ENCODE measurements at regions not wholly inside any gene's neighbourhood (a gene's known extent, or its start where the extent isn't known, plus 50 kb on each side); places are given as distances from the start of the nearest gene placed in this dataset.

DNA sequence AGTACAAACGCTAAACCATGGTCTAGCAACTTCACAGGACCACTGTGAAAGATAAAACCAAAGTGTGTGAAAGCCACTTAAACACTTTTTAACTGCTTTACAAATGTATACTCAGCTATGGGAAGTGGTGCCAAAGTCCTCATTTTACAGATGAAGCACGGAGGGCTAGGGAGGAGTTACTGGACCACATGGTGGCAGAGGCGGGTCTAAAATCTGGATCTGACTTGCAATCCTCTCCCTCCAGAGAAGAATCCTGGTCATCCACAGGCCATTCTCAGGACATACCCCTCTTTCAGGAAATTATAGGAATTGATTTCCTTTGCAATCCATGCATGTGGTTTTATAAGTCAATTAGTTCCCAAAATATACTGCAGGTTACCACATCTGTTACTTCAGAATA is 84.6 kb upstream of the GYPC start:
- no peaks in the 10 kb centered on the region for H3K79me2 ChIP-seq (ENCODE audit: low read length)
- no peak for TF ChIP-seq EZH2 (IDR thresholded peaks at IDR 0.05; ENCODE audit: low read length, unreplicated experiment)
- TF ChIP-seq EZH2phosphoT487 (IDR thresholded peaks at IDR 0.05; ENCODE audit: borderline replicate concordance, low read length), result no peak
- TF ChIP-seq, protein P1, sequence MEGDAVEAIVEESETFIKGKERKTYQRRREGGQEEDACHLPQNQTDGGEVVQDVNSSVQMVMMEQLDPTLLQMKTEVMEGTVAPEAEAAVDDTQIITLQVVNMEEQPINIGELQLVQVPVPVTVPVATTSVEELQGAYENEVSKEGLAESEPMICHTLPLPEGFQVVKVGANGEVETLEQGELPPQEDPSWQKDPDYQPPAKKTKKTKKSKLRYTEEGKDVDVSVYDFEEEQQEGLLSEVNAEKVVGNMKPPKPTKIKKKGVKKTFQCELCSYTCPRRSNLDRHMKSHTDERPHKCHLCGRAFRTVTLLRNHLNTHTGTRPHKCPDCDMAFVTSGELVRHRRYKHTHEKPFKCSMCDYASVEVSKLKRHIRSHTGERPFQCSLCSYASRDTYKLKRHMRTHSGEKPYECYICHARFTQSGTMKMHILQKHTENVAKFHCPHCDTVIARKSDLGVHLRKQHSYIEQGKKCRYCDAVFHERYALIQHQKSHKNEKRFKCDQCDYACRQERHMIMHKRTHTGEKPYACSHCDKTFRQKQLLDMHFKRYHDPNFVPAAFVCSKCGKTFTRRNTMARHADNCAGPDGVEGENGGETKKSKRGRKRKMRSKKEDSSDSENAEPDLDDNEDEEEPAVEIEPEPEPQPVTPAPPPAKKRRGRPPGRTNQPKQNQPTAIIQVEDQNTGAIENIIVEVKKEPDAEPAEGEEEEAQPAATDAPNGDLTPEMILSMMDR (conservative IDR thresholded peaks at IDR 0.05; ENCODE audit: low read depth, low read length), result no peak
- no peaks in the 10 kb centered on the region for H3K9me2 ChIP-seq (replicated peaks; ENCODE audit: low read length)
- H3K36me3 ChIP-seq (ENCODE audit: low read depth, low read length), result no peaks in the 10 kb centered on the region
- CTCF ChIA-PET, result no interaction called here
- DNase-seq (no peak), ATAC-seq (no peak)
- H3K9me3 ChIP-seq (ENCODE audit: low read length), result no peaks in the 10 kb centered on the region
- H3K4me3 ChIP-seq (ENCODE audit: low read length), result no peak overlapping the region
- intact Hi-C loops (cut with micrococcal nuclease), result no loop called here
- H3K27me3 ChIP-seq (ENCODE audit: low read length), result no peaks in the 10 kb centered on the region; the same call in 1 of the 2 replicates
- no peak overlapping the region for H2AFZ ChIP-seq (ENCODE audit: low read length)
- H3K4me1 ChIP-seq (ENCODE audit: insufficient read depth, low read length), result no peaks in the 10 kb centered on the region
- no peak overlapping the region for H3K4me2 ChIP-seq (ENCODE audit: low read length)
- H3K9ac ChIP-seq (ENCODE audit: low read length), result no peak overlapping the region
- no peaks in the 10 kb centered on the region for H4K20me1 ChIP-seq (ENCODE audit: low read length)
- BruUV-seq (replicated peaks), result no TSS peak
- POLR2A ChIA-PET (ENCODE audit: unreplicated experiment), result no interaction called here
- H3F3A ChIP-seq (ENCODE audit: low read length, unreplicated experiment), result no peaks in the 10 kb centered on the region
- no peak overlapping the region for H3K27ac ChIP-seq (ENCODE audit: low read length)

DNA sequence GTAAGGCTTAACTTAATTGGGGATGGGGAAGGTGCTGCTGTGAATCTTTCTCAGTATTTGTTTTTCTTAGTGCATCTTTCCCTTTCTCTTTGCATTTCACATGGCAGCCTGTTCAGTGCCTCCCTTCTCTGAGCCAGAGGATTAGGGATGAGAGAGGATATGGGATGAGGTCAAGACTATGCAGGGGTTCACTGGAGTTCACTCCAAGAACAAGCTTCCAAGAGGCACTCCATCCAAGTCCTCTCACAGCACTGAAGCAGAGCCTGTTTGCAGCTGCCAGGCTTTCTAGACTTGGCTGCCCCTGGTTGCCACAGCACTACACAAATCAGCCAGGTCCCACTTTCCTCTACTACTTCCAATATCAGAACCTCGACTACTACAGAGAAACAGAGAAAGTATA is 80.3 kb upstream of the GYPC start:
- DNase-seq, result no peak
- no peaks in the 10 kb centered on the region for H3K79me2 ChIP-seq (ENCODE audit: low read length)
- H3K9ac ChIP-seq (ENCODE audit: low read length), result no peak overlapping the region
- CTCF ChIA-PET, result no interaction called here
- no peaks in the 10 kb centered on the region for H3K36me3 ChIP-seq (ENCODE audit: low read depth, low read length)
- H3K4me2 ChIP-seq (ENCODE audit: low read length), result no peak overlapping the region
- no peaks in the 10 kb centered on the region for H3K9me2 ChIP-seq (replicated peaks; ENCODE audit: low read length)
- TF ChIP-seq EZH2phosphoT487 (IDR thresholded peaks at IDR 0.05; ENCODE audit: borderline replicate concordance, low read length) (no peak), EZH2 (IDR thresholded peaks at IDR 0.05; ENCODE audit: low read length, unreplicated experiment) (no peak)
- TF ChIP-seq, protein P1 (conservative IDR thresholded peaks at IDR 0.05; ENCODE audit: low read depth, low read length), result no peak
- H4K20me1 ChIP-seq (ENCODE audit: low read length), result no peaks in the 10 kb centered on the region
- intact Hi-C loops (cut with micrococcal nuclease), result no loop called here
- no peaks in the 10 kb centered on the region for H3F3A ChIP-seq (ENCODE audit: low read length, unreplicated experiment)
- no peak for ATAC-seq
- H2AFZ ChIP-seq (ENCODE audit: low read length), result no peak overlapping the region
- no peaks in the 10 kb centered on the region for H3K4me1 ChIP-seq (ENCODE audit: insufficient read depth, low read length)
- no peak overlapping the region for H3K4me3 ChIP-seq (ENCODE audit: low read length)
- no peak overlapping the region for H3K27ac ChIP-seq (ENCODE audit: low read length)
- H3K27me3 ChIP-seq (ENCODE audit: low read length), result no peaks in the 10 kb centered on the region; the same call in 1 of the 2 replicates
- no TSS peak for BruUV-seq (replicated peaks)
- H3K9me3 ChIP-seq (ENCODE audit: low read length), result no peaks in the 10 kb centered on the region
- POLR2A ChIA-PET (ENCODE audit: unreplicated experiment), result no interaction called here

DNA sequence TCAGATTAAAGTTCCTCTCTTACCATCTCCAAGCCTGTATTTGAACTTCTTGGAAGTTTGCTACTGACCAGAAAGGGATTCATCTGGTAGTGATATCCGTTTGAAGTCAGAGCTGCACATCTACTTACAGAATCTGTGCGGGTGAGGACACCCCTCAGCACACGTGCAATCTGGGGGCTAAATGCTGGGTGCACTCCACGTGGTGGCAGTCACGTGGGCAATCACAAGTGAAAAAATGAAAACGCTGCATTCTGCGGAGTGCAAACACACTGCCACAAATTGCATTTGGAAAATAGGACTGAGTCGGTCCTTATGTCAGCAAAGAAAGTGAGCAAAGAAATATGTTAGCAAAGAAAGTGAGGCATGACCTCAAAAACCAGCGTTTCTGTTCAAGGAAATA is 76.1 kb upstream of the GYPC start:
- intact Hi-C loops (cut with micrococcal nuclease), result no loop called here
- POLR2A ChIA-PET (ENCODE audit: unreplicated experiment), result no interaction called here
- no peaks in the 10 kb centered on the region for H3K36me3 ChIP-seq (ENCODE audit: low read depth, low read length)
- H3F3A ChIP-seq (ENCODE audit: low read length, unreplicated experiment), result no peaks in the 10 kb centered on the region
- CTCF ChIA-PET, result no interaction called here
- H3K9ac ChIP-seq (ENCODE audit: low read length), result no peak overlapping the region
- ATAC-seq, result no peak
- H3K27ac ChIP-seq (ENCODE audit: low read length), result no peak overlapping the region
- no peaks in the 10 kb centered on the region for H3K9me2 ChIP-seq (replicated peaks; ENCODE audit: low read length)
- no peak overlapping the region for H2AFZ ChIP-seq (ENCODE audit: low read length)
- BruUV-seq (replicated peaks), result no TSS peak
- H3K4me3 ChIP-seq (ENCODE audit: low read length), result no peak overlapping the region
- H3K9me3 ChIP-seq (ENCODE audit: low read length), result no peaks in the 10 kb centered on the region
- H3K4me2 ChIP-seq (ENCODE audit: low read length), result no peak overlapping the region
- no peaks in the 10 kb centered on the region for H3K27me3 ChIP-seq (ENCODE audit: low read length)
- no peaks in the 10 kb centered on the region for H4K20me1 ChIP-seq (ENCODE audit: low read length)
- no peaks in the 10 kb centered on the region for H3K4me1 ChIP-seq (ENCODE audit: insufficient read depth, low read length)
- H3K79me2 ChIP-seq (ENCODE audit: low read length), result no peaks in the 10 kb centered on the region
- no peak for DNase-seq
- TF ChIP-seq EZH2phosphoT487 (IDR thresholded peaks at IDR 0.05; ENCODE audit: borderline replicate concordance, low read length), result no peak
- TF ChIP-seq, protein P1 (conservative IDR thresholded peaks at IDR 0.05; ENCODE audit: low read depth, low read length), result no peak
- TF ChIP-seq EZH2 (IDR thresholded peaks at IDR 0.05; ENCODE audit: low read length, unreplicated experiment), result no peak
